SW 1271 (cell line): ENCODE measurements at regions not wholly inside any gene's neighbourhood (a gene's known extent, or its start where the extent isn't known, plus 50 kb on each side); places are given as distances from the start of the nearest gene placed in this dataset.
"Not testable (repeated sequence)": the region's sequence is repeated elsewhere in the genome, so short reads cannot be mapped to it uniquely, and the experiment has no call there.

Experiments used
- DNase-seq, 2 experiments: peaks; one replicate each; lab custom pipeline; 2025; lab: John Stamatoyannopoulos, UW

DNA sequence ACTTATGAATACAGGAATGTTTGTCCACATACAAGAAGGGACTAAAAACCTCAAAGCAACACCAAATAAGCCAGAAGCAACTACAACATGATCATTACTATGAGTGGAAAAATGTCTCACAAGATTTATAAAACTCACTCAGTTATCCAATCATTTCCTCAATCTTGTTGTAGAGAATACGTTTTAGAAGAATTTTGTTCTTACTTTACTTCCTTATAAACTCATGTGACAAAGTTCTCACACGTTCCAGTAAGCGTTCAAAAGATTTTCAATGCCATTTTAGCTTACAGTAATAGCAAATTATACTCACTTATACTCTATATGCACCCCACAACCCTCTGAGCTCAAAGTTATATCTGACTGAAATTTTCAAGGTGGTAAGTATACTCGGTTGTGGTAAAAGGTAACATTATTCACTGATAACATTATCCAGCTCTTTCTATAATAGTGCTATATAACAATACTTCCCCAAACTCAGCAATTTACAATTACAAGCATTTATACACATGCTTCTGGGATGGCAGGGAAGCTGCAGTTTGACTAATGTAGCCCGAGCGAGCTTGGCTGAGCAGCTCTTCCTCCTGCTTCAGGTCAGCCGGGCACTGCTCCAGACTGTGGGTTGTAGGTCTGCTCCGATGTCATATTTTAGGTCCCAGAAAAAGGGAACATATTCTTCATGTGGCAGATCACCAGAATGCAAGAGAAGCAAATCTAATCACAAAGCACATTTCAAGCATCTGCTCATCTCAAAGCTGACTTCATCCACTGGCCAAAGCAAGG is 226.3 kb downstream of the RCHY1 start:
- DNase-seq = no peak

DNA sequence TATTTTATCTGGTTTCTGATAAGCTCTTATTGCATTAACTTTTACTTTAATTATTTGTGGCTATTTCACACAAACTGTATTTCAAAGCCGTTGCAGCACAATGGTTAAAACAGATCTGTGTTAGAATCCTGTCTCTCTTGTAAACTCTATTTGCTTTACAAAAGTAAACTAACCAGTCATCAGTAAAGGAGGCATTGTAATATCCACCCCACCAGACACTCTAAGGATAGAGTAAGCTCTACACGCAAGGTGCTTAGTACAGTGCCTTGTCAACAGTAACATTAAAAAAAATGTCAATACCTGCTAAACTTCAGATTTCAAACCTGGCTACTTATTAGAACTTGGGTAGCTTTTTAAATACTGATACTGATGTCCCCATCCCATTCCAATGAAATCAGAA is 228.4 kb downstream of the RCHY1 start:
- DNase-seq = no peak

DNA sequence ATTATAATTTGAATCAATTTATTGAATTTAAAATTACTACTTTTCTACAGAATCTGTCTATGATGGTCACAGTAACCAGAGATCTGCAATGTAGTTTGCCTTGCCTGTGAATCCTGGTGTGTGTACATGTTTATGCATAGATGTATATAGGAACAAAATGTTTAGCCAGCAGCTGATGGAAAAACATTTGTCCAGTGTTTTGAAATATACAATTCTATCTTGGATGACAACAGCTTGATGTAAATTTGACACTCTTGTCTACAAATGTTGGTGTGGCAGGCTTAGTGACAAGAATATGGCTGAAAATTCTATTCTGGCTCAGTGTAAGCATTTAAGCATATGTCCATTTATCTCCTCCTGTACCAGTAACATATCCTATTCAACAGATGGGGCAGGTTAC is 229.4 kb downstream of the RCHY1 start:
- DNase-seq = no peak

DNA sequence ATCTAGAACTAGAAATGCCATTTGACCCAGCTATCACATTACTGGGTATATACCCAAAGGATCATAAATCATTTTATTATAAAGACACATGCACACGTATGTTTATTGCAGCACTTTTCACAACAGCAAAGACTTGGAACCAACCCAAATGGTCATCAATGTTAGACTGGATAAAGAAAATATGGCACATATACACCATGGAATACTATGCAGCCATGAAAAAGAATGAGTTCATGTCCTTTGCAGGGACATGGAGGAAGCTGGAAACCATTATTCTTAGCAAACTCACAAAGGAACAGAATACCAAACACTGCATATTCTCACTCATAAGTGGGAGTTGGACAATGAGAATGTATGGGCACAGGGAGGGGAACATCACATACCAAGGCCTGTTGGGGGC is 233.7 kb downstream of the RCHY1 start:
- not testable (repeated sequence) for DNase-seq

DNA sequence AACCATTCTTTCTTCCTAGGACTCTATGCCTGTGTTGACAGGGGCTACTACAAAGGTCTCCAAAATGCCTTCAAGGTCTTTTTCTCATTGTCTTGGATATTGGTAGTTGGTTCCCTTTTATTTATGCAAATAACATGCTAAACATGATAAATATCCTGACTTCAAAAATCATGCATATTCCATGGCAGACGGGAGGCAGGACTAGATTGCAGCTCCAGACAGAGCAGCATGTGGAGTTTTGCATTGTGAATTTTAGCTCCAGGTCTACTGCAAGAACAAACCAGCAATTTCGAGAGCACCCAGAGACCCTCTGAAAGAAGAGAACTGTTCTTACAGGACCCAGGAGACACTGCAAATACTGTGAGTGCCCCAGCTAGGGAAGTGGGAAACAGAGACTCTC is 254.9 kb downstream of the RCHY1 start:
- no peak for DNase-seq

DNA sequence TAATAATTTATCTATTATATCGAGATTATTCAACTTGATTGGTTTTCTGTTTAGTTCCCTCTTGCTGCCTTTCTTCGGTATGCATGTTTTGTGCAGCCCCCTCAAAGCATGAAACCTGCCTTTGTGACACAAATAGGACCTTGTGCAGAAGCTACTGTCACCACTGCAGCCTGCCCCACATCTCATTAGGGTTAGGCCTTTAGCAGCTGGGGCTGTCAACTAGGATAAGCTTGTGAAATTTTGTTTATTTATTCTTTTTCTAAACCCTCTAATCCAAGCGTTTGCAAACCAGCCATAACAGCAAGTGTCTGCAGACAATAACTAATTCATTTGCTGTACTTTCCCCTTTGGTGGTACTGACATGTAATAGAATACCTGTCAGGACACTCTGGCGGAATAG is 258.9 kb downstream of the RCHY1 start:
- no peak for DNase-seq

DNA sequence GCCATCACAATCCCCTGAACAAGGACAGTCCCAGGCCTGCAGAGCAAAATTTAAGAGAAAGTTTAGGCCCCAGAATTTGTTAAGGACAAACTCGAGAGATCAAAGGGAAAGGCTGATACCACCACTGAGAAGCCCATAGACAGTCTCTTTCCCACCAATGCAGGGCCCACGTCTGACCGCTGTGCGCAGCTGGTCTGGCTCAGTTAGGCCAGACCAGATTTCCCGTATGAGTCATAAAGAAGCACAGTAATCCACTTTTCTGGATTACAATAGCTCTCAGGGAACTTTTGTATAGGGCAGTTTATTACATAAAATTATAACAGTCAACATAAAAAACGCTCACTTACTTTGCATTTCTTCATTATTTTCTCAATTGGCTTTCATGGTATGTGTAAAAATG is 259.5 kb downstream of the RCHY1 start:
- no peak for DNase-seq

DNA sequence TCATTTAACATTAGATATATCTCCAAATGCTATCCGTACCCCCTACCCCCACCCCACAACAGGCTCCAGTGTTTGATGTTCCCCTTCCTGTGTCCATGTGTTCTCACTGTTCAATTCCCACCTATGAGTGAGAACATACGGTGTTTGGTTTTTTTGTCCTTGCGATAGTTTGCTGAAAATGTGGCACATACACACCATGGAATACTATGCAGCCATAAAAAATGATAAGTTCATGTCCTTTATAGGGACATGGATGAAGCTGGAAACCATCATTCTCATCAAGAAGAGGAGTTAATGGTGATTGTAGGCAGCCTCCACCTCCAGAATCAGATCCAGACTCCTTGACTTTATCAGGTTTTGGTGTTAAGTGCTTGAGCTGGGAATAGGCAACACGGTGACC is 261.1 kb downstream of the RCHY1 start:
- DNase-seq = not testable (repeated sequence)

DNA sequence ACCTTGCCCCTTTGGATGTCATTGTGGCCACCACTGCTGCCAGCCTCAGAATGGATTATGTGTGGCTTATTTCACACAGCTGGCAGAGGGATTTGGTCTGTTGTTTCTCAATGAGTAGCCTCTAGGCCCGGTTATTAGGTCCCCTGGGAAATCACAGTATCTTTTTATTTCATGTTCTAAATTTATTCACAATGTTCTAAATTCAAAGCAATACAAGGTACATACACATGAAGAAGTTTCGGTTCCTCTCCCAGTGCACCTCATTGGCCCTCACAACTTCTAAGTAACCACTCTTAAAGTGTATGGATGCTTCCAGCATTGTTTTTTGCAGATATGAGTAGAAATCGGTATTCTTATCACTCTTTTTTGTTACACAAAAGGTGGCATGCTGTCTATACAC is 262.7 kb downstream of the RCHY1 start:
- DNase-seq = no peak

DNA sequence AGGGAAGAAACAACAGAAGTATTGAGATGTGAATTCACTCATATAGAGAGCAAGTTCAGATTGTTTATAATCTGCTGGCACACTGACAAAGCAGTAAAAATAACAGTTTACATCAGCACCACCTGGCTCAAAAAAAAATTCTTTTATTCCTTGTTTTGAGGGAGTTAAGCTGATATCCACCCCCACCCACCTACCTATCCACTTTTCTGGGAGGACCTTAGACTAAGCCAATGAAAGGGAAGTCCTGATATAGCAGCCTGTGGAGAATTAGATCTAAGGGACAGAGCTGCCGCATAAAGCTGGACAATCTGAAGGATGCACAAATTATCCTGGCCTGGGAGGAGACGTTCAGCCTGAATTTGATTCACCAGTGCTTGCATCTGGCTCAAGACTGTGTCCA is 264.5 kb downstream of the RCHY1 start:
- no peak for DNase-seq

DNA sequence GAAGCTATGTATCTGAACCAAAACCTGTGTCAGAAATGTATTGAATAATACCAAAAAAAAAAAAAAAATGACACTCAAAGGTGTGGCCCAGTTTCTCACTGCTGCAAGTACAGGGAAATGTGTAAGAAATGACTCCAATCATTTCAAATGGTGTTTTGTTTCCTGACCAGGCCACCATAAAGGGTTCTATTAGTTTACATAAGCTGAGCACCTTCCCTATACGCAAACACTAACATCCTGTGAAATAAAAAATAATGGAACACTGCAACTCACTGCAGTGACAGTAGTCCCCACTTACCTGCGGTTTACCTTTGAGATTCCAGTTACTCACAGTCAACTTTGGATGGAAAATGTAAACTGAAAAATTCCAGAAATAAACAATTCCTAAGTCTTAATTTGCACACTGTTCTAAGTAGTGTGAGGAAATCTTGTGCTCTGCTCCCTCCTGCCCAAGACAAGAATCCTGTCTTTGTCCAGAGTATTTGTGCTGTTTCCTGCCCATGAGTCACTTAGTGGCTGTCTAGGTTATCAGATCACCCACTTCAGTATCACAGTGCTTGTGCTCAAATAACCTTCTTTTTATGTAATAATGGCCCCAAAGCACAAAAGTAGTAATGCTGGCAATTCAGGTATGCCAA is 265.3 kb downstream of the RCHY1 start:
- peak in 1 of 2 experiments; percentile 2 for DNase-seq

DNA sequence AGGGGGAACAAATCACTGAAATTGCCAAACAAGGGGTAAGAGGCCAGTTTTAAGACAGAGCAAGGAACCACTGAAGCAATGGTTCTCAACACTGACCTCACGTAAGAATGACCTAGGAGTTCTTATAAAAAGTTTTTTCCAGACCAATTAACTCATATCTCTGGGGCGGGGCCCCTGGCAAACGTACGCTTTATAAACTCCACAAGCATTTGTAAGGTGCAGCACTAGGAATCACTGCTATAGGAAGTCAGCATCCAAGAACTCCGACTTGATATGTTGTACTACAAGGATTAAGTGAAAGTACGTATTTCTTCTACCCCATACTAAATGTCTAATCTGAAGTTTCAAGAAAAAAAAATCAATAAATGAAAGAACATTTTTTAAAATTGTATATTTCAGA is 269.9 kb downstream of the RCHY1 start:
- no peak for DNase-seq

DNA sequence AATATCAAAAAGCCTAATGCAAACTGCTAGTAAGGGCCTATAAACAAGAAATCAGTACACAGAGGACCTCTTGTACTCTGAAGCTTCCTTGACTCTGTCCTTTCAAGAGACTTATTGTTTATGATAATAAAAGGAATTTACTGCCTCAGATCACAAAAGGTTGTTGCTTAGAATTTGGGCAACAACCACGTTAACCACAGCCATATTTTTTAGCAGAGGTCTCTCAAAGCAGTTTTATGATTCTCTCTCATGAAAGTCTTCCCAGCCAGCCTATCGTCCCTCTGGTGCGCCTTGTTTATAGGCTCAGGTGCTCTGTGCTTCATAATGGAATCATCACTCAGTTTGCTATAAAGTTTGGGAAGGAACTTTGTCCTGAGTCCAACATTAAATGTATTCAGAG is 270.6 kb downstream of the RCHY1 start:
- DNase-seq = no peak

DNA sequence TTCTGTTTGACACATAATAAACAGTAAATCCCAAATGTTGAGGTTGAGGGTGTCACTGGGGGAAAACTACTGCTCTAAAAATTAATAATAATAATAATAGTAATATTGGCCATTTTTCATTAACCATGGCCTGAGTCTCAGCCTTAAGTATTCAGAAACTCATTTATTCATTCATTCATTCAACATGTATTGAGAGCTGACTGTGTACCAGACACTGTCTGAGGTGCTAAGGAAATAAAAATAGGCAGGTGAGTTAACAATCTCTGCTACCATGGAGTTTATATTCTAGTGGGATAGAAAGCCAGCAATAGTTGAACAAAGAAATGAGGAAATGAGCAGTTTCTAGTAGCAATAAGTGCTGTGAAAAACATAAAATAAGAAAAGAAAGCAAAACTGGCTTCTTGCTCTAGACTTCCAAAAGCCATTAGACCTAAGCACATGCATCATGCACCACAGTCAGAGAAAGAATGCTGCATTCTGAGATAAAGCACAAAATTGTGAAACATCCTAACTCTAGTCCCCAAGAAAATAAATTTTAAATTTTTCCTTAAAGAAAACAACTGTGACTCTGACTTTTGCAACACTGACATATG is 278.7 kb downstream of the RCHY1 start:
- no peak for DNase-seq

DNA sequence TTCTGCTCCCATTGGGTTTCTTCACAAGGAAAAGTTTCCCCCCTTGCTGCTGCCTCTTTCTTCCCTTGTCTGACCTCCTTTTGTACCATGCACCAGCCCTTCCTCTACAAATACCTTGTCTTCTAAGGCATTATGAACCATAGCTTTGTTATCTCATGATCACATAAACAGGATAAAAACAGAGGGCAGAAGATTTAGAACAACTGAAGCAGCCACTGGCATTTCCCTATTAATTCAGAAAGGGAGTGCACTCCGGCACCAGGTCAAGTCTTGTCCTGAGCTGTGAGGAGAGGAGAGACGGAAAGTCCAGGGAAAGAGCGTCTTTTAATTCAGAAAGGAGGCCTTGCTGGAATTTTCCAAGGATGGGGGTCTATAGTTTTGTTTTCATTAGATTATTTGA is 281.7 kb downstream of the RCHY1 start:
- DNase-seq = no peak

DNA sequence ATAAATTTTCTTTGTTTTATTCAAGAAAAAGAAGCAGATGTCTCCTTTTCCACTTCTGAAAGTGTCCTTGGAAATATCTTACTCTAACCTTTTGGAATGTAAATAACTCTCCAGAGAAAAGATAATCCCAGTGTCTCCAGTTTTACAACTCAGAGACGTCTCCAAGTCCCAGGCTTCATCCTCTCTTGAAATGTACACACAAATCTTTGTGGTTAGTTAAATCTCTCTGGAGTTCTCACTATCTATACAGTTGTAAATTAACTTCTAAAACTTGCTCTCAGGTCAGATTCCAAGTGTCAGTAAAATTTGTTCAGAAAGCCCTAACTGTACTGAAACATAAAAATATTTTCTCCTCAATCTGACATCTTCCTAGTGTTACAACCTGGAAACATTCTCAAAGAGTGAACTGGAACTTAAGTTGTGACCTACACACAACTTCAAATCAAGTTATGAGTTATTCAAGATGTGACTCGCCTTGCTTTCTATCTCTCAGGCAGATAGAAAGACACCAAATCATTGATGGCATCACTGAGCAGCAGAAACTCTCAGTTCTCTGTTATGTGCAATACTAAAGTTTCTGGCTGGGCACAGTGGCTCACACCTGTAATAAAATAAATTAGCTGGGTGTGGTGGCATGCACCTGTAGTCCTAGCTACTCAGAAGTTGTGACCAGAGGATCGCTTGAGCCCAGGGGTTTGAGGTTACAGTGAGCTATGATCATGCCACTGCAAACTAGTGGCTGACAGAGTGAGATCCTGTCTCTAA is 284.2 kb downstream of the RCHY1 start:
- DNase-seq = no peak

DNA sequence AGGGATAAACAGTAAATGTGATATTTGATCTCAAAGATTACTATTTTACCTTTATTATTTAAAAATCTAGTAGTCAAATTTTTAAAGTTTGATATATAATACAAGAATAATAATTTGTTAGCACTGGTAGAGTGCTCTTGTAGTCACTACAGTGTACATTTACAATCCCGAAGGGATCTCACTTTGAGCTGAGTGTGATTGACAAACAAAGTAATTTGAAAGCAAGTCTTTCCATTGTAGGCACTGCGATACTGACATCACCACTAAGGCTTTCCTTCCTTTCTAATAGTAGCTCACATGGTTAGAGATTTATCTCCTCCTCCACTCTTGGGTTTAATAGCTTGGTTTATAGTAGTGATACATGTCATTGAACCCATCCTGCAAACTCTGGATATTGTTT is 280.6 kb downstream of the PARM1 start:
- DNase-seq = no peak

DNA sequence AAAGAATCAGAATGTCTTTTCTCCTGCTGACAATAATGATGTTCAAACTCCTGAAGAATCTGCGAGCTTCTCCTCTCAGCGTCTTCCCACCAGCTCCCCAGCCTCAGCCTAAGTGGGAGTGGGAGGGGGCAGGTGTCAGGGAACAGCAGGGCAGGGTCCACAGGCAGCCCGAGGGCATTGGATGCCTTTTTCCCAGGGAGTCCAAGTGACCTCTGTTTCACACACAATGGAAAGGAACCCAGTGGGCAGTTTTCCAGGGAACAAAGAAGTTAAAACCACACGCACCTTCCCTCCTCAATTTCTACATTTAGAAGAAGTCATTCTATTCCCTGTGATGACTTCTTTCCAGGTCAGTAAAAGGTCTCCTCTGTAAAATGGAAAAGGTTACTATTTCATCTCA is 278.5 kb downstream of the PARM1 start:
- no peak for DNase-seq

DNA sequence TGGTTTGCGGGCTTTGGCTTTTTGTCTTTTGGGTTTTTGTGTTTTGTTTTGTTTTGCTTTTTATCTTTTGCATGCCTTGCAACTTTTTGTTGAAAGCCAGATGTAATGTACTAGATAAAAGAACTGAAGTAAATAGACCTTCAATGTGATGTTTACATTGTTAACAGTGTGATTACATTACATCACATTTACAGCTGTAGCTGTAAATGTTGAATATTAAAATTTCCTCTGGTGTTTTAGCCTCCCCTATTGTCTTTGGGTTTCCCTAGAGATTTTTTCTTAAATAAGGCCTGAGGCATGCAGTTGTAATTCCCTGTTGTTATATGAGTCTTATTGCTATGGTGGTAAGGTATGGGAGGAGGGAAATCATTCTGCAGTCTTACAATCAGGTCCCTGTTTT is 275.0 kb downstream of the PARM1 start:
- DNase-seq = no peak

DNA sequence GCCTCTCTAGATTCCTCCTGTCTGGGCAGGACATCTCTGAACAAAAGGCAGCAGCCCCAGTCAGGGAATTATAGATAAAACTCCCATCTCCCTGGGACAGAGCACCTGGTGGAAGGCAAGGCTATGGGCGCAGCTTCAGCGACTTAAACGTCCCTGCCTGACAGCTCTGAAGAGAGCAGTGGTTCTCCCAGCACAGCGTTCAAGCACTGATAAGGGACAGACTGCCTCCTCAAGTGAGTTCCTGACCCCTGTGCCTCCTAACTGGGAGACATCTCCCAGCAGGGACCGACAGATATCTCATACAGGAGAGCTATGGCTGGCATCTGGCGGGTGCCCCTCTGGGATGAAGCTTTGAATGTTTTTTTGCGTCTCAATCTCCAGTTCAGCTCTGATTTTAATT is 262.2 kb downstream of the PARM1 start:
- DNase-seq = no peak

DNA sequence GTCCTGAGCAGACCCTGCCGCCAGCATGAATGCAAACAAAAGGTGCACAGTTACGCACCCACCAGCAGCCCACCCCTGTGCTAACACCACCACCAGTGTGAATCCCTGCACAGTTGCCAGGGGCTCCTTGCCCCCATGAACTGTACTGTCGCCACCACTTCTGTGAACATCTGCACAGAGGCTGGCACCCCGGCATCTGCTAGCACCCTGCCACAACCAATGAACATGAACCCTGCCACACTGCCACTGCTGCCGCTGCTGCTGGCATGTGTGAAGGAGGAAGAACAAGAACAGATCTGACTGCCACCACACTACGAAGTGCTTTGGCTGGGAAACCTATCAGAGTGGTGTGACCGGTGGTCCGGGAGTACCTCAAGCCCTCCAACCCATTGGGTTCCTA is 261.3 kb downstream of the PARM1 start:
- no peak for DNase-seq

DNA sequence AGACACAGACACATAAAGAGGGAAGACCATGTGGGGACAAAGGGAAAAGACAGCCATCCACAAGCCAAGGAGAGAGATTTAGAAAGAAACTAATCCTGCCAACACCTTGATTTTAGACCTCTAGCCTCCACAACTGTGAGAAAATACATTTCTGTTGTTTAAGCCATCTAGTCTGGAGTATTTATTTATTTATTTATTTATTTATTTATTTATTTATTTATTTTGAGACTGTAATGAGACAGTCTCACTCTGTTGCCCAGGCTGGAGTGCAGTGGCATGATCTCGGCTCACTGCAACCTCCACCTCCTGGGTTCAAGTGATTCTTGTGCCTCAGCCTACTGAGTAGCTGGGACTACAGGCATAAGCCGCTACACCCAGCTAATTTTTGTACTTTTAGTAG is 259.3 kb downstream of the PARM1 start:
- DNase-seq = not testable (repeated sequence)
